GM23248 (cell line): ENCODE measurements at regions not wholly inside any gene's neighbourhood (a gene's known extent, or its start where the extent isn't known, plus 50 kb on each side); places are given as distances from the start of the nearest gene placed in this dataset.
"Not testable (repeated sequence)": the region's sequence is repeated elsewhere in the genome, so short reads cannot be mapped to it uniquely, and the experiment has no call there.

Source experiments
- DNase-seq: peaks from one replicate; pipeline ENCODE4 v3.0.0-alpha.2; 2015
- H2AFZ ChIP-seq: fragments of 200-600 bp; sonication (generic); 2 replicates; pipeline ENCODE4 v1.6.1; 2016; ENCODE audit warnings: antibody characterized with exemption
- H3F3A ChIP-seq: fragments of 200-600 bp; sonication (generic); 2 replicates; pipeline ENCODE4 v1.6.1; 2016; ENCODE audit warnings: mild to moderate bottlenecking, antibody characterized with exemption, mixed run types; ENCODE audit not compliant: insufficient read depth
- H3K27ac ChIP-seq: fragments of 200-600 bp; sonication (generic); 2 replicates; pipeline ENCODE4 v1.5.1; 2016; ENCODE audit warnings: mild to moderate bottlenecking
- H3K27me3 ChIP-seq: fragments of 200-600 bp; sonication (generic); replicated peaks from 2 replicates; pipeline ENCODE4 v1.6.1; 2016; ENCODE audit warnings: mild to moderate bottlenecking; ENCODE audit not compliant: insufficient read depth
- H3K36me3 ChIP-seq: fragments of 200-600 bp; sonication (generic); 2 replicates; pipeline ENCODE4 v1.6.1; 2016; ENCODE audit warnings: low read depth, mild to moderate bottlenecking
- H3K4me1 ChIP-seq: fragments of 200-600 bp; sonication (generic); 2 replicates; pipeline ENCODE4 v1.6.1; 2016; ENCODE audit warnings: mild to moderate bottlenecking; ENCODE audit not compliant: insufficient read depth
- H3K4me2 ChIP-seq: fragments of 200-600 bp; sonication (generic); one replicate; pipeline ENCODE4 v1.6.1; 2016; ENCODE audit warnings: mild to moderate bottlenecking; ENCODE audit not compliant: unreplicated experiment
- H3K4me3 ChIP-seq: fragments of 200-600 bp; sonication (generic); 2 replicates; pipeline ENCODE4 v1.5.1; 2016; ENCODE audit warnings: mild to moderate bottlenecking
- H3K79me2 ChIP-seq: fragments of 200-600 bp; sonication (generic); 2 replicates; pipeline ENCODE4 v1.6.1; 2016; ENCODE audit warnings: mild to moderate bottlenecking; ENCODE audit not compliant: insufficient read depth
- H3K9ac ChIP-seq: fragments of 200-600 bp; sonication (generic); 2 replicates; pipeline ENCODE4 v1.6.1; 2016; ENCODE audit warnings: mild to moderate bottlenecking
- H3K9me2 ChIP-seq: fragments of 200-600 bp; sonication (generic); 2 replicates; pipeline ENCODE4 v1.6.1; 2016; ENCODE audit warnings: mixed run types, mild to moderate bottlenecking, moderate library complexity; ENCODE audit not compliant: insufficient read depth
- H3K9me3 ChIP-seq: fragments of 200-600 bp; sonication (generic); one replicate; pipeline ENCODE4 v1.6.1; 2017; ENCODE audit warnings: low read depth
- H4K20me1 ChIP-seq: fragments of 200-600 bp; sonication (generic); 2 replicates; pipeline ENCODE4 v1.6.0; 2016; ENCODE audit not compliant: insufficient read depth
- EZH2 ChIP-seq: fragments of 200-600 bp; sonication (generic); IDR thresholded peaks from 2 replicates; pipeline ENCODE4 v1.6.1; 2018; ENCODE audit warnings: antibody characterized with exemption, mild to moderate bottlenecking; ENCODE audit not compliant: insufficient read depth, poor library complexity, severe bottlenecking
- EZH2phosphoT487 ChIP-seq: fragments of 200-600 bp; sonication (generic); IDR thresholded peaks from 2 replicates; pipeline ENCODE4 v1.6.1; 2018; ENCODE audit warnings: antibody characterized with exemption, moderate library complexity, mild to moderate bottlenecking, low read depth; ENCODE audit not compliant: insufficient read depth
- WGBS, 2 experiments: methylation state at CpG; one replicate each; pipeline ENCODE4 v1.1.6; 2015 to 2017; ENCODE audit warnings: low lambda C conversion rate in 2 of 2, low coverage in 1 of 2; ENCODE audit errors: missing lambda C conversion rate in 2 of 2; 5-methylcytosine and 5-hydroxymethylcytosine counted together
- in situ Hi-C: fragments of 300-500 bp; cut with MboI; formaldehyde crosslinking; loops from 2 replicates; pipeline ENCODE4 v1.15.0; 2020

DNA sequence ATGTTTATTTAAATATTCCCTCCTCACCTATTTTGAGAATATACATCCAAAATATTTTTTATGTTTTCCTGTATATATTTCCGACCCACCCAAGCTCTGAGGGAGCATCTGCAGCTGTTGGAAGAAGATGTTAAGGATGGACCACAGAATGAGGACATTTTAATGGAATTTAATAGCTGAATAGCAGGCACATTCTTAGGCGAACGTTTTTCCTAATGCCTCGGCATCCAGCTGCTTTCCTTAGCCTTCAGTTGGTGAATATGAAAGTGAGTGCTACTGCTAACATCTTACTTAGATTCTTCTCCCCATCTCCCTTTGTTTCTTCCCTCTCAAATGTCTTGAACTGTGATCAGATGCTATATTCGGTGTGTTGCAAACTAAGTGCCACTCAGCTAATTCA is 158.0 kb upstream of the CTSO start:
- Histone ChIP-seq H2AFZ (no peak overlapping the region), H3K9me2 (no peaks in the 10 kb centered on the region), H3K36me3 (no peaks in the 10 kb centered on the region), H3K79me2 (no peaks in the 10 kb centered on the region), H3F3A (peaks cover 6% of the 10 kb centered on the region; the same call in 1 of the 2 replicates), H3K4me3 (no peak overlapping the region), H3K4me2 (no peak overlapping the region), H3K27me3 (no peaks in the 10 kb centered on the region), H3K9ac (no peak overlapping the region), H4K20me1 (no peaks in the 10 kb centered on the region), H3K9me3 (no peaks in the 10 kb centered on the region), H3K27ac (no peak overlapping the region), H3K4me1 (peaks cover 25% of the 10 kb centered on the region)
- 73 to 75% methylated on average over 5 of the region's 5 CpGs for WGBS, 2 experiments
- TF ChIP-seq EZH2 (no peak), EZH2phosphoT487 (no peak)
- no peak for DNase-seq
- in situ Hi-C loops = no loop called here

DNA sequence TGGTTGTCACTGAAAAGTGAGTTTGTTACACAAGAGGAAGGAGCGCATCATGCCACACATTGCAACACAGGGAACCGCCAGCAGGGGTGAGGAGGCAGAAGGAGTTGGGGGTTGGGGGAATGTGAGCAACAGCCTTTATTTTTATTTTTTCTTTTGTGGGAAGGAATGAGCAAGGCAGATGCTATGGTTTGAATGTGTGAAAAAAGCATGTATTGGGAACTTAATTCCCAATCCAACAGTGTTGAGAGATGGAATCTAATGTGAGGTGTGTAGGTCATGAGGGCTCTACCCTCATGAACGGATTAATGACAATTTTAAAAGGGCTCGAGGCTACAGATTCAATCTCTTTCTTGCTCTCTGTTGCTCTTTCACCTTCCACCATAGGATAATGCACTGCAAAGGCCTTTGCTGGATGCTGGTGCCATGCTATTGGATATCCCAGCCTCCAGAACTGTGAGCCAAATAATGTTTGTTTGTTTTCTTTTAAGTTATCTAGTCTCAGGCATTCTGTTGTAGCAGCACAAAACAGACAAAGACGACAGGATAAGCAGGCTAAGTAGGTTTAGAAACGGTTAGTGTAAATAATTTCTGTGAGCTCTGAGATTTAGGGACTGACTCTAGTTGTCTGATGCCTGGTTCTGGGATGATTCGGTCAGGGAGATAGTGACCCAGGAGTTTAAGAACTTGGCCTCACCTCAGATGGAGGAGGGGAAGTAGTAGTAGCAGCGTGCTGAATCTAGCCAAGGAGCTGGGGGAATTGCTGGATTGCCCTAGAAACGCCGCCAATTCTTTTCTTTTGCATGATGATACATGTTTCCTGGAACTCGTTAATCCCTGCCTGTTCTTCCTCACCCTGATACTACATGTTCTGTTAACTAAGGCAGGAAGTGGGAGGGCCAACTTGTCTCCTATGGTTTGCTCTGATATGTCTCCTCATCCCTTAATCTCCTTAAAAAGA is 156.6 kb upstream of the CTSO start:
- Histone ChIP-seq H3K9me3 (no peaks in the 10 kb centered on the region), H4K20me1 (no peaks in the 10 kb centered on the region), H3K27me3 (no peaks in the 10 kb centered on the region), H3K4me3 (no peak overlapping the region), H3K79me2 (no peaks in the 10 kb centered on the region), H3K4me2 (no peak overlapping the region), H2AFZ (peak overlapping the region; percentile 43), H3K4me1 (peaks cover 15% of the 10 kb centered on the region), H3K9ac (no peak overlapping the region), H3K36me3 (no peaks in the 10 kb centered on the region), H3K27ac (no peak overlapping the region), H3F3A (peaks cover 5% of the 10 kb centered on the region; the same call in 1 of the 2 replicates), H3K9me2 (no peaks in the 10 kb centered on the region)
- peak; percentile 70 for DNase-seq
- TF ChIP-seq EZH2 (no peak), EZH2phosphoT487 (no peak)
- 39 to 42% methylated on average over 11 of the region's 11 CpGs for WGBS, 2 experiments
- in situ Hi-C loops = no loop called here

DNA sequence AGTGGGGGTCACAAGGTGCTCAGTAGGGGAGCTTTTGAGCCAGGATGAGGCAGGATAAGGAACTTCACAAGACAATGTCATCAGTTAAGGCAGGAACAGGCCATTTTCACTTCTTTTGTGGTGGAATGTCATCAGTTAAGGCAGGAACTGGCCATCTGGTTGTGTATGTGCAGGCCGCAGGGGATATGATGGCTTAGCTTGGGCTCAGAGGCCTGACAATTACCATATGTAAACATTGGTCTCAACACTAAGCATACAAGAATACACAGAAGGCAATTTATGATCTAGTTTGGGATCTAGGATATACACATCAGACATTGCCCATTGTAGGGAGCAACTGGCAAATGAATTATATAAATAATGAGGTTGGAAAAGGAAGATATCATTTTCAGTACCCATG is 155.4 kb upstream of the CTSO start:
- H3K27ac ChIP-seq, H3K79me2 ChIP-seq, in situ Hi-C loops: not testable (repeated sequence)

DNA sequence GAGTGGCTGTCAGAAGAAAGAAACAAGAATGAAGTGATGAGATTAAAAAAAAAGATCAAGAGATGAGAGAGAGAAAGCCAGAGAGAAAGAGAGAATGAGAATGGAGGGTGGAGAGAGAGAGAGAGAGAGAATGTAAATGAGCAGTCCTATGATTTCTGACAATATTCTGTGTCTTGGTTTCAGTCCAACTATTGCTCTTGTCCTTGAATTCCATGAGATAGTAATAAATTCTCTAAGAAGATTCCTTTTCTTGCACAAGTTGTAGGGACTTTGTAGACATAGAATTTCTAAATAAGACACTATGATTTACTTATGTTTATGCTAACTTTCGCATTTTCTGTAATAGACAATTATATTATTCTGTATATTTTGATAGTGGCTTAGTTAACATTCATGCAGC is 149.6 kb upstream of the CTSO start:
- no peak for TF ChIP-seq EZH2
- no peak for TF ChIP-seq EZH2phosphoT487
- no peaks in the 10 kb centered on the region for H3K4me1 ChIP-seq
- H3K4me2 ChIP-seq = no peak overlapping the region
- no peaks in the 10 kb centered on the region for H3K36me3 ChIP-seq
- H3K9me3 ChIP-seq = no peaks in the 10 kb centered on the region
- no peak overlapping the region for H2AFZ ChIP-seq
- DNase-seq = no peak
- no peaks in the 10 kb centered on the region for H3K79me2 ChIP-seq
- H4K20me1 ChIP-seq = no peaks in the 10 kb centered on the region
- no peak overlapping the region for H3K4me3 ChIP-seq
- H3K9ac ChIP-seq = no peak overlapping the region
- H3K27ac ChIP-seq = no peak overlapping the region
- H3K9me2 ChIP-seq = 0 out of 2 replicates have a peak, but pooled peaks cover 8% of the 10 kb centered on the region
- WGBS, 2 experiments = 72 to 81% methylated on average over 1 of the region's 1 CpG
- no peaks in the 10 kb centered on the region for H3F3A ChIP-seq
- in situ Hi-C loops = no loop called here
- H3K27me3 ChIP-seq = no peaks in the 10 kb centered on the region

More for the DNA sequence above, 155.4 kb upstream of the CTSO start:
- H3K27me3 ChIP-seq, H2AFZ ChIP-seq, H3K36me3 ChIP-seq, H3F3A ChIP-seq, H3K9me2 ChIP-seq, H3K9me3 ChIP-seq, H3K4me2 ChIP-seq, H3K4me1 ChIP-seq, H3K4me3 ChIP-seq, H4K20me1 ChIP-seq, H3K9ac ChIP-seq, DNase-seq: not testable (repeated sequence)
- WGBS, 2 experiments = 100% methylated on average over 1 of the region's 1 CpG

DNA sequence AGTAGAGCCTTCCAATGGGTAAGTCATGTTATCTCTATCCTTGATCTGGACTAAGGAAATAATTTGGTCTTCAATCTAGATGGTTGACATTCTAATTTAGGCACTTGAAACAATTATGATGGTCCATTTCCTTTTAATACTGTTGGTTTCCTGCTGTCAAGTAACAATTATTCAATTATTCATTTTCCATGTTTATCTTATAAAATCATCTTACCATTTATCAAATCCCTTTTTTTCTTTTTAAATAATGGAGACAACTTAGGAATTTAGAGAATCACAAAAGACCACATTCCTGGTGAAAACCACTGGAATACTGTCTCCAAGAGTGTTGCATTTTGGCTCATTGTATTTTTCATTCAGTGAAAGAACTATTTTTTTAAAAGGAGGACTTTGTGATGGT is 148.7 kb upstream of the CTSO start:
- no peaks in the 10 kb centered on the region for H4K20me1 ChIP-seq
- in situ Hi-C loops = no loop called here
- H3K27ac ChIP-seq = no peak overlapping the region
- H3K4me2 ChIP-seq = no peak overlapping the region
- H3F3A ChIP-seq = no peaks in the 10 kb centered on the region
- no peaks in the 10 kb centered on the region for H3K4me1 ChIP-seq
- no peak overlapping the region for H3K4me3 ChIP-seq
- DNase-seq = no peak
- H3K9me2 ChIP-seq = 0 out of 2 replicates have a peak, but pooled peaks cover 8% of the 10 kb centered on the region
- H3K9me3 ChIP-seq = no peaks in the 10 kb centered on the region
- H3K27me3 ChIP-seq = no peaks in the 10 kb centered on the region
- no peaks in the 10 kb centered on the region for H3K36me3 ChIP-seq
- no peak for TF ChIP-seq EZH2phosphoT487
- TF ChIP-seq EZH2 = no peak
- H3K9ac ChIP-seq = no peak overlapping the region
- H3K79me2 ChIP-seq = no peaks in the 10 kb centered on the region
- no peak overlapping the region for H2AFZ ChIP-seq
